Stimulated activated CD8-positive, alpha-beta memory T cell treated with anti-CD3 and anti-CD28 coated beads, Interleukin-4, amount 100 ng/mL, for 4 hours (primary cell): ENCODE measurements at regions not wholly inside any gene's neighbourhood (a gene's known extent, or its start where the extent isn't known, plus 50 kb on each side); places are given as distances from the start of the nearest gene placed in this dataset.
"Not testable (repeated sequence)": the region's sequence is repeated elsewhere in the genome, so short reads cannot be mapped to it uniquely, and the experiment has no call there.

Experiments used
- DNase-seq, 2 donors: peaks; one replicate each; pipeline ENCODE4 v3.0.0-alpha.2; 2020; ENCODE audit warnings: low read depth in 2 of 2, low spot score in 1 of 2

DNA sequence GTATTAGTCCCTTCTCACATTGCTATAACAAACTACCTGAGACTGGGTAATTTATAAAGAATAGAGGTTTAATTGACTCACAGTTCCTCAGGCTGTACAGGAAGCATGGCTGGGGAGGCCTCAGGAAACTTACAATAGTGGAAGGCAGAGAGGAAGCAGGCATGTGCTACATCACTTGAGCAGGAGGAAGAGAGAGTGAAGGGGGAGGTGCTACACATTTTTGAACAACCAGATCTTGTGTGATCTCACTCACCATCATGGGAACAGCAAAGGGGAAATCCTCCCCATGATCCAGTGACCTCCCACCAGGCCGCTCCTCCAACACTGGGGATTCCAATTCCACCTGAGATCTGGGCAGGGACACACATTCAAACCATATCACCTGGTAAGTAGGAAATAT, 630.6 kb downstream of the QKI start:
- no peak for DNase-seq

DNA sequence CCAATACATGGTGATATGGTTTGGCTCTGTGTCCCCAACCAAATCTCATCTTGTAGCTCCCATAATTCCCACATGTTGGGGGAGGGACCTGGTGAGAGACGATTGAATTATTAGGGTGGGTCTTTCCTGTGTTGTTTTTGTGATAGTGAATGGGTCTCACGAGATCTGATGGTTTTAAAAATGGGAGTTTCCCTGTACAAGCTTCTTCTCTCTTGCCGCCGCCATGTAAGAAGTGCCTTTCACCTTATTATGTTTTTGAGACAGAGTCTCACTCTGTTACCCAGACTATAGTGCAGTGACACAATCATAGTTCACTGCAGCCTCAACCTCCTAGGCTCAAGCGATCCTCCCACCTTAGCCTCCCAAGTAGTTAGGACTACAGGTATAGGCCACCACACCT, 629.1 kb downstream of the QKI start:
- DNase-seq = not testable (repeated sequence)

DNA sequence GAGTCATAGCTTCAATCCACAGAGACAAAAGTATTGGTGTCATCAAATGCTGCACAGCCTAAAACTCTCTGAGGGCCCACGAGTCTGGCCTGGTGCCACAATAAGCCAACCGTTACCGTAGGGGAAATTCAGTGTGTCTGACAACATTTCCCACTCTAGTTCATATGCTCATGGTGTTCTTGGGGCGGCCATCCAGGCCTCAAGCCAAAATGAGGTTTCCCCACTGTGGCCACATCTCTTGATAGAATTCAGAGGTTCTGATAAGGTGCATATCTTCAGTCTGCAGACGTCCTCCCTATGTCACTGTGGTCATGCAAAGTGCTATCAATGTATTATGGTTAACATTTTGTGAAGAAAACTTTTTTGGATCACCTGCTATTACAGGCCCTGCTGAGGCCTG, 627.7 kb downstream of the QKI start:
- DNase-seq = no peak

DNA sequence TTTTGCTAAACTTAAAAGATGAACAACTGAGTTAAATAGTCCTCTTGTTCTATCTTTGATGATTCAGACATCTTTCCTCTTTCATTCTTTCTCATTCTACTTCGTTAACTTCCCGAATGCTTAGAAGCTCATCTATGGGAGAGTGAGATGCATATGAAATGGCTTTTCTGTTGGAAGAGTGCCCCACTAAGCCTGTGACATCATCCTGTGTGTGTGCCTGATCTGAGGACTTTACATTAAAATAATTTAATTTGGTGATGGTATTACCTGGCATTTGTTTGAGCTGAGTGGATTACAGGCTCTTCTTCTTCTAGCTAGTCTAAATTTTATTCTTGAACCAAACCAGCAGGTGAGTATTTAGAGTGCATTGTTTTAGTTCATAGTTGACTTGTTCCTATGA, 626.5 kb downstream of the QKI start:
- DNase-seq = no peak

DNA sequence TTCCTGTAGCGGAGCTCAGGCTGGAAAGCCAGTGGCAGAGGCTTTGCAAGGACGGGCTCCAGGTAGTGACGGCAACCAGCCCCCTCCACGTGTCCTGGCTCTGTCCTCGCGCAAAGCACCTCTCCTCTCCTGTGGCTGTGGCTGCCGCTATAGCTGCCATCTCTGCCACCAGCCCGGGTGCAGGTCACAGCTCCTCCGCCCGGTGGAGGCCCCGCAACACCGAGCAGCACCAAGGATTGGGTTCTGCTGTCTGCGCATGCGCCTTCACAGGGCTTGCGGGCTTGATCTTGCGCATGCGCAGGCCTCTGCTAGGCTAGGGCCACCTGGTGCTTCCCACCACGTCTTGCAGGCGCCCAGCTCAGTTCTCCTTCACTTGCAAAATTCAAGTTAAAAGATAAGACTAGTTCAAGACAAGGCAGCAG, 625.4 kb downstream of the QKI start:
- DNase-seq = peak in 1 of 2 donors; percentile 16

DNA sequence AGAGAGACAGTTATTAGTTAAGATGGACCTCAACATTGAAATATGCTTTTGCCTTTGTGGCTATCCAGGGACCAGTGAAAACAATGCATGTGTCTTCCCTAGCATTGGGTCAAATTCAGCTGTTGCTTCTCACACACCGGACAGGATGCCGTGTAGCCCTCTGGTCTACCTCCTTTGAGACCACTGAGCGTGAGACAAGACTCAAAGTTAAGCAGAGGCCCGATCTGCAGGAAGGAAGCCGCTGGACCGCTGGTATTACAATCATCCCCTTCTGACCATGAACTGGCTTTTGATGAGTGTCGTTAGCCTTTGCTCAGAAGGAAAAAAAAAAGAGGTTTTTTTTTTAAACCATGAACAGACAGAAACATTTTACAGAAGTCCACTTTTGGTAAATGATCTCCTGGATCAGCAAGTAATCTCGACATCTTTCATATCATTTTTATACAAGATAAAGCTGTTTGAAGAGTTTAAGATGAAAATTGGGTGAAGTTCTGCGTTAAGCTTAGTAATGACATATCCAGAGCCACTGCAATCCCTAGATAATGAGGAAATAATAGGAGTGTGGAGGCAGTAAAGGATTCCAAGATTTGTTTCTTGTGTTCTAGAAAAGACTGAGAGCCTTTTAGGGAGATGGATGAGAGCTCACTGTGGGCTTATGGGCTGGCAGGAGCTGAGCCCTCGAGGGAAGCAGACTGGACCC, 622.8 kb downstream of the QKI start:
- DNase-seq = no peak

DNA sequence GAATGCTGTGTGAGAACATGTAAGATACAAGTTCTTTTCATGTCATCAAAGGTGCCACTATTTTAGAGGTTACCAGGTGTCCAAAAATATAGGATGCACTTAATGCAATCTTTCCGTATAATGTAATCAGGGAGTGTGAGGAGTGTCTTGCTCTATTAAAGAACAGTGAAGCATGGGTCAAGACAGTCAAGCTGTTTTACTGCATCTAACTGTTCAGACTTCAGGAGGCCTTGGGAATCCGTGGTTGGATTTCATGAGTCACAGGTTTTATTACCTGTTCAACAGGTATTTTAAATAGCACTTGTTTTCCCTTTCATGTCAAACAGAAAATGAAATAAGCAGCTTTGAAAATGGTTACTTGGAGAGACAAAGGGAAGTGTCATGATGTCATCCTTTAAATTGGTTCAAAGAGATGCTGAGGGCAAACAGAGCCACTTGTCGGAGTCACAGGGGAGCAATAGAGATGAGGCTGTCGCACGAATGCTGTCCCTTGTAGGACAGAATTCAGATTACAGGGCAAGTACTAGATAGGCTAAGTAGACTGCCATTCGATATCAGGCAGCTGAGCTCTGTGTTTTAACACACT, 621.5 kb downstream of the QKI start:
- DNase-seq = no peak

DNA sequence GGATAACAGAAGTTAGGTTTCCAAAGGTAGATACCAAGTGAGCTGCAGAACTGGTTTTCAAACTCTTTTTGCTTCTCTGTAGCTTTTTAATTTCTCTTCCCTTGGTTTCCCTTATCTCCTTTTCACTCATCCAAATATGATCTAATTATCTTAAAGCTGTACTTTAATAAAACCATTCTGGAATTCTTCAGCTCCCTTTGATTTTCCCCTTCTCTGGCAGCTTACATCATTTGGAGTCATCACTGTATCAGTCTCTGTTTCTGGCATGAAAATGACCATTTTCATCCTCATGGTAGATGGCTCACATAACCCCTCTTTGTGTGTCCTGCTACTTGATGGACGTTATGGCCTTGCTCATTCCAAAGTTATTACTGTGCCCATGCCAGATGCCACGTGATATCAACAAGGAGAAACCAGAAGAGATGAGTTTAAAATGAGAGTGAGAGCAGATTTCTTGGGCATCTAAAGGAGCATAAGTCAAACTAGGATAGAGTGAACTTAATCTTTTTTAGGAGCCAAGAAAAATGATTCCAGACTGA, 620.2 kb downstream of the QKI start:
- DNase-seq = no peak

DNA sequence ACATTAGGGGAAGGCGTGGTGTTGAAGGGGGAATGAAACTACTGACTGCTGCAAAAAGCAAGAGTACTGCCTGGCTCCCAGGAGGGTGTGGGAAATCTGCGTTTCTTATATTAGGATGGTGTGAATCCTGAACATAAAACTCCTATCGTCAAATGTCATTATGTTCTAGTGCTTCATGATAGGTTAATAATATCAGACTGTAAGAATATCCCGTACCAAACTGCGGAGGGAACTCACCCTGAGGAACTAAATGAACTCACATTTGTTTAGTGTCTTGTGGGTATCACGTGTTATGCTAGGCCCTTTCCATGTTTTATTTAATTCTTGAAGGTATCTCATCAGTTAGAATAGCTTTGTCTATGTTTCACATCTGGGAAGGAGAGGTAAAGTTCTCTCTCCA, 610.7 kb downstream of the QKI start:
- no peak for DNase-seq

DNA sequence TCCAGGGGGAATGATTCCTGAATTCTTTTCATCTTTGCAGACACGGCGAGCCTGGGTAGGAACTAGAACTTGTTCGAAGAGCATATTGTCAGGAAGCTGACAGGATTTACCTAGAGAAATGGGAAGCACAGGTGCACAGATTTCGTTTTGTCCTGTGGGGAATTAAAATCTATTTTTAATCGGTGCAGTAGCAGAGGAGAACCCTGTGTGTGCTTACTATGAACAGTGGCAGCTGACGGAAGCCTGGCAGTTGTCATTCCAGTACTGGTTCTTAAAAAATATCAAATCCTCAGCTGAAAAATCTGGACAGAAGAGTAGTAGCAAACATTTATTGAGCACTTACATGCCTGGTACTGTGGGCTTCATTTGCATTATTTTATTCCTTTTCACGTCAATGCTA, 609.0 kb downstream of the QKI start:
- DNase-seq = no peak

DNA sequence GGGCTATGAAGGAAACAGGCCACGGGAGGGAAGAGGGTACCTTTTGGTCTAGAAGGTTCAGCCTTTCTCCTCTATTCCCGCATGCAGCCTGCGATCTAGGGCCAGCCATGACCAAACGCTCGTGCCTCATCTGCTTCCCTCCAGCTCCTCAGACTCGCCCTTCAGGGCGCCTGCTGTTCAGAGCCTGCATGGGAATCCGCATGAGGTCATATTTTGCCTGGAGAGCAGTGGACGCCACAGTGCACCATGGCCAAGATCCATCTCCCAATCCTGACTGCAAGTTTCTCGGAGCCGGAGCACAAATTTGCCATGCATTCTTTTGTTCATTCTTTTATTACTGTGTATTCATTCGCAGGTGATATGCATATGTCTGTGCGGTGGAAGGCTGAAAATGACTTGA, 608.1 kb downstream of the QKI start:
- no peak for DNase-seq

DNA sequence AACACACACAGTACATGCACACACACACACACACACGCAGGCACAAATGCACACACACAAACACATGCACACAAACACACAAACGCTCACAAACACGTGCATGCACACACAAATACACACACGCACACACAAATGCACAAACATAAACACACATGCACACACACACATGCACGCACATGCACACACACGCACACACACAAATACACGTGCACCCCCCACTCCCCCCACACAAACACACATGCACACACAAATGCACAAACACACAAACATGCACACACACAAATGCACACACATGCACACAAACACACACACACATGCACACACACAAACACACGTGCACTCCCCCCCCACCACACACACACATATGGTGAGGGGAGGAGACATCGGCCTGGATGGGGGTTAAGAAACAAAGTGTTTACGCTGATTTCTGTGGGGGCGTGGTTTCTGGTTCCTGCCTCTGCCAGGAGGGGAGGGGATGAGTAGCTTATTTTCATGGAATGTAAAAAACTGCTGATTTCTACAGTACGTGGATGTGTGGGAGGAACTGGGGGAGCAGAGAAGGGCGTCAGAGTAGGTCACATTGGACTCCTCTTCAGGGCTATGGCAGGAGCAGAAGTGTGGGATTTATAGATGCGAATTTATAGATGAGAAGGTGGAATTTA, 607.2 kb downstream of the QKI start:
- DNase-seq = no peak

DNA sequence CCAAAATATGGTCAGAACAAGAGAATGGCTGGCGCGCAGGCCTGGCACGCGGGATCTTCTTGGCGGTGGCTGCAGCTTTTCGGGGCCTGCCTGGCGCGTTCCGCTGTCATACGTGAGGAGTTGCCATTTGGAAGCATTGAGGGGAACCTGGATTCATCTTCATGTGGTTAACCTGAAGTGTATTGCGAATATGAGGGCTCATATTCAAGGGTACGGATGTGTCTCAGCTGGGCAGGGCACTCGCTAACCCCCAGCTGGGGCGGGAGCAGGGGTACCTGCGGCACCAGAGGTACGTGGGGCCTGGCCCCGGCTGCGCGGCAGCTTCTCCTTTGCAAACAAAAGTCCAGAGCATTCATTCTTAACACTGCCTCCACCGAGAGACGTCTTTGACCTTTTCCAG, 605.6 kb downstream of the QKI start:
- DNase-seq = no peak

DNA sequence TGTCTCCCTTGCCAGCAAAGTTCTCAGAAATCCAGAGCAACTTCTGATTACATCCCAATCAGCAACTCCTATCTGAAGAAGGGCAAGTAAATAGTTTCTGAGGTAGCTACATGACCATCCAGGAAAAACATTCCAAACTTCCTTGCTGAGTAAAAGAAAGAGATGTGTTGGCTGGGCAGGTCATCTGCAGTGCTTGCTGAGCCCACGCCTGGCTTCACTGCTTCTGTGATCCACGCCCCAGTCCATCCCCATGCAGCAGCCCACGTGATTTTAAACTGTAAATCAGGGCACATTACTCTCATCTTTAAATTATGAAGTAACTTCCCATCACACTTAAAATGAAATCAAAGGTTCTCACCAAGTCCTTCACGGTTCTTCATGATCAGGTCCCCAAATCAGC, 603.6 kb downstream of the QKI start:
- no peak for DNase-seq

DNA sequence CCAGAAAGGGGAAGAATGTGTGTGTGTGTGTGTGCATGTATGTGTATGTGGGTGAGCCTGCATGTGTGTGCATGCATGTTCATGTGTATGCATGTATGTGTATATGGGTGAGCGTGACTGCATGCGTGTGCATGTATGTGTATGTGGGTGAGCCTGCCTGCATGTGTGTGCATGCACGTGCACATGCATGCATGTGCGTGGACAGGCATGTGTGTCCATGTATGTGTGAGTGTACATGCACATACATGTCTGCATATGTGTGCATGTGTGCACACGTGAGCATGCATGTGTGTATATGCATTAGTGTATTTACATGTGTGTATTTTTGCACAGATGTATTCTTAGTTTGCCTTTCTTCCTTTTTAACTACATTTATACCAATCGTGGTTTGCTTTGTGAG, 601.5 kb downstream of the QKI start:
- DNase-seq = no peak

DNA sequence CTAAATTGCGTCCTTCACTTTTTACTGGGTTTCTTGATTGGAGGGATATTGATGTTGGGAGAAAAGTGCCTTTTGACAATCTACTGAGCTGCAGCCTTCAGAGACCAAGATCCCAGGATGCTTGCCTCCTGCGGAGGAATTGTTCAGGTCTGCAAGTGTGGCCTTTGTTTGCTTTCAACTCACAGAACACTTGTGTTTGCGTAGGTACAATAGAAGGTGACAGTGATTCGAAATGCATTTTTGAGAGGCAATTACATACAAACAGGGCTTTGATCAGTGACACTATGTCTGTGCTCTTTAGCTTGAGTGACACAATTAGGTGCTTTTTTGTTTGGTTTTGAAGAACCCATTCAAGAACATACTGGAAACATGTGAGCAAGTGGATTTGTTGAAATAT, 600.6 kb downstream of the QKI start:
- no peak for DNase-seq

DNA sequence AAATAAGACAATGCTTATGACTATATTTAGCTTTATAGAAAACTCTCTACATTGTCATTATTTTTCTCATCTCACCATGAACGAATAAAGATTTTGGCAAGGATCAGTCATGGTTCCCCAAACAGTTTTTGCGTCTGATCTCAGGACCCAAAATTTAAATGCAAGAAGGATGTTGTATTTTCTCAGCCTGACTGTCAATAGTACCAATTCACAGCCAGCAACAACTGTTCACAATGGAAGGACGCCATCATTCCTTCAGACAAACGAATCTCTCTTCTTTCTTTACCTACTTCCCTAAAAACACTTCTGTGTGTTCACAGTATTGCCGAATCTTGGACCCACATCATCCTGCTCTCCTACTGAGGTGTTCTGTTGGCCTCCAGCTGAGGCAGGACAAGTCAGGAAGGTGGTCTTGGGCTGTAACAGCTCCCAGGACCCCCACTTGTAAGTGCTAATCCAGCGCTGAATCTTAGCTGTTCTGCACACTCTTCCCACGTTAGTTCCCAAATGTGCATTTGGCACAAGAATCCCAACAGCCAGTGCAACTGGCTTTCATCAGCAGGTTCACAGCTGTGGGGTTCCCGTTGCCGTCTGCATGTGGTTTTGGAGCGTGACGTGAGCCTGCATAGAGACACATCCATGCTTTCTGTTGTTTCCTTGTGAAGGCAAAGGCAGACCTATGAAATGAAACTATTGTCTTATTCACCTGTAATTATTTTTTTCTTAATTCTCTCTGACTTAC, 600.0 kb downstream of the QKI start:
- no peak for DNase-seq

DNA sequence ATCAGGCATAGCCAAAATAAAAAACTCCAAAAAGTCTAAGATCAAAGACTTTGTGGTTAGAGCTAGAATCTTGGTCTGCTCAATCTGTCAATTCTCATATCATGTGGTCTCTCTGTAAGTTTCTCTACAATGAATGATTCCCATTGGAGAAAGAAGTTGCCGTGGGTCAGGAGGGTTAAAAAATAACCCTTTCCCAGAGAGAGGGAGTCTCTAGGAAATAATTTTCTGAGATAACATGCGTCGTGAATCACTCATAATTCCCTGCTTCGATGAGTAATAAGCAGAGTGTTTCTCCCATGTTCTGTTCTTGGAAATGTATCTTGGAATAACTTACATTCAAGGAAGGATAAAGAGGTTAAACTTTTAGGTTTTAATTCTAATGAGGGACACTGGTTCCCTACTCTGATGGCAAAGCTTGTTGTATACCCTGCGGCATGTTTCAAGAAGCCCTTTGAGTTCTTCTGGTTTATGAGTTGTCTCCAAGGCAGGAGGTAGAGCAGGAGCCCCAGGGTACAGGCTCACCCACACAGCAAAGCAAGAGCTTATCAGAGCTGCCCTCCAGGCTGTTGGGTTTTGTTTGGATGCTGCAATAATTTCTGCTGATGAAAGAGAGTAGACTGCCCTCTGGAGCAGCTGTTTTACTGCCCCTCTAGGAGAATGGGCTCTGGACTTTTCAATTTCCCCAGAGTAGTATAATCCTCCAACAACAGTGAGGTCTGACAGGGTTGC, 599.1 kb downstream of the QKI start:
- no peak for DNase-seq

DNA sequence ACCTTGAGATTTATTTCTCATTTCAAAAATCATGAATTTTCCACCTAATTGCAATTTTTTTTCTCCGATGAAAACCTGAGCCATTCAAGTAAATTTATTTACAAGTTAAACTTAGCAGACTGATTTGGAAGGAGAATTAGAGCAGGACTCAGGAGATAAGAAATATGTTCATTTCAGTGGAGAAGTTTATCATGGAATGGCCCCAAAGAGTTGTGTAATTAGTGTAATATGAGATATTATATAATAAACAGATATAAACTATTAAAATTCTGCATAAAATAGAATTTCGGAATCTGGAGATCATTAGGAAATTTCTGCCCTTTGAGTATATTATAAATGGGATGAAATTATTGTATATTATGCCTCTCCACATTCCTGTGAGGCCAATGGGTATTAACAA, 596.8 kb downstream of the QKI start:
- no peak for DNase-seq

DNA sequence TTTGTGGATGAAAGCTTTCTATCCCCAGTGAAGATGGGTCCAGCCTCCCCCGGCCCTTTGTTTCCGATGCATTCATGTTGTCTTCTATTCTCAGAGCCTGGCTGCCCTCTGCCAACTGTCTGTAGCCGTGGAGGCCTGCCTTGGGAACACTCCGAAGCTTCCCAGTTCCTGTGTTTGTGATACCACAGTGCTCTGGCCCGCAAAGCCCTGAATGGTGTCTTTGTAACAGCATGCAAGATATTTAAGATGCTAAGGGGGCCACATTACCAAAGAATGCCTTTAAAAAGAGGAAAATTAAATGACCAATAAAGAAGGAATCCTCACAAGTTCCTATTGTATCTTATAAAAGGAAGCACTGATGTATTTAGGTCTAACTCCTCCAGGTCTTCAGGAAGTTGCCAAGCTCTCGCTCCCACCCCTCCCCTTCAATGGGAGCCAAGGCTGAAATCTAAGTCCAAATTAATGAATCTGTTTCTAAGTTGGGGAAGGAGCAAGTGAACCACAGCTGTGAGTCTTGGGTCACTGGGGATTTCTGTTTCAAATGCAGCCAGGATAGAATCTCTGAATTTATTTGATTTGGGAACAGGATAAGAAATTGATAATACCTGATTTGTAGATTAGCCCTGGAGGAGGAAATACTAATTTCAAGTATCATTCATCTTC, 596.1 kb downstream of the QKI start:
- no peak for DNase-seq

DNA sequence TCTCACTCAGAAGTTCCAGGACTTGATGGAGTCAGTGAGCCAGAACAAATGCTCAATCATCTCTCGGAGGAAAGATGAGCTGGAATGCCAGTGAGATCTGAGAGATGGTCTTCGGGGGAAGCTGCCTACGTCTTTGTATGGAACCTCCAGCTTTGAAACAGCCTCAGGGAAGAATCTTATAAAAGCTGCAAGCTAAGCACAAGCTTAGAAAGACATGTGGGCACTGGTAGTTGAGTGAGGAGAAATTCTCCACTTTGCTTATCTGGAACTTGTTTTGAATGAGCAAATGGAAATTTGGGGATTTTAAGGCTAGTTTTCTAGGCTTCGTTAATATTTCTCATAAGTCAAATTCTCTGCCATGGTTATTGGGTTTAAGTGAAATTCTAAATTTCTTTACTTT, 594.4 kb downstream of the QKI start:
- DNase-seq = no peak
